Upper lobe of left lung (tissue), 4 donors: ENCODE measurements at regions not wholly inside any gene's neighbourhood (a gene's known extent, or its start where the extent isn't known, plus 50 kb on each side); places are given as distances from the start of the nearest gene placed in this dataset.

ENCODE experiments used
- POLR2A ChIP-seq, 4 donors: fragments of 450-650 bp; IDR thresholded peaks; one replicate each; pipeline ENCODE4 v1.5.1; 2016 to 2017; ENCODE audit warnings: antibody characterized with exemption in 4 of 4, mild to moderate bottlenecking in 2 of 4
- TF ChIP-seq, protein P1 (sequence below), 6 experiments: fragments of 450-650 bp in 4 of 6; fragments of 200-600 bp in 2 of 6; sonication (generic) in 2 of 6; IDR thresholded peaks; one replicate each; pipeline ENCODE4 v1.5.1; 2016 to 2019; ENCODE audit warnings: antibody characterized with exemption in 6 of 6

DNA sequence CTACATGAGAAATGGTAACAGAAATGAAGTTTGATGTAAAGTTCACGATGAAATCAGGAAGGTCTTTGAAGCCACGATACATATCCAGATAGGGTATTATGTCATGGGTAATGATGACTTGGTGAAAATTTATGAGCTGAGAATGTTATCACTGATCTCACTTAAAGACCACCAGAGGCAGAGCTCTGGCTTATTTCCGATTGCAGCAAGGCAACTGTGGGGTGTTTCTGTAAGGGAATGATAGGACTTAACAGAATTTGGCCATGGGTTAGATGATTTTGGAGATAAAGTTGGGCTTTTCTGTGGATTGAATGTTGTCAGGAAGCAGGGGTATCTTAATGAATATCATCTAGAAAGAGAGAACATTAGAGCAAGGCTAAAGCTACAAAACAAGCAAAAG is 508.4 kb downstream of the HDGFL1 start:
- TF ChIP-seq, protein P1, sequence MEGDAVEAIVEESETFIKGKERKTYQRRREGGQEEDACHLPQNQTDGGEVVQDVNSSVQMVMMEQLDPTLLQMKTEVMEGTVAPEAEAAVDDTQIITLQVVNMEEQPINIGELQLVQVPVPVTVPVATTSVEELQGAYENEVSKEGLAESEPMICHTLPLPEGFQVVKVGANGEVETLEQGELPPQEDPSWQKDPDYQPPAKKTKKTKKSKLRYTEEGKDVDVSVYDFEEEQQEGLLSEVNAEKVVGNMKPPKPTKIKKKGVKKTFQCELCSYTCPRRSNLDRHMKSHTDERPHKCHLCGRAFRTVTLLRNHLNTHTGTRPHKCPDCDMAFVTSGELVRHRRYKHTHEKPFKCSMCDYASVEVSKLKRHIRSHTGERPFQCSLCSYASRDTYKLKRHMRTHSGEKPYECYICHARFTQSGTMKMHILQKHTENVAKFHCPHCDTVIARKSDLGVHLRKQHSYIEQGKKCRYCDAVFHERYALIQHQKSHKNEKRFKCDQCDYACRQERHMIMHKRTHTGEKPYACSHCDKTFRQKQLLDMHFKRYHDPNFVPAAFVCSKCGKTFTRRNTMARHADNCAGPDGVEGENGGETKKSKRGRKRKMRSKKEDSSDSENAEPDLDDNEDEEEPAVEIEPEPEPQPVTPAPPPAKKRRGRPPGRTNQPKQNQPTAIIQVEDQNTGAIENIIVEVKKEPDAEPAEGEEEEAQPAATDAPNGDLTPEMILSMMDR (IDR thresholded peaks at IDR 0.05): no peak
- TF ChIP-seq POLR2A (IDR thresholded peaks at IDR 0.05): no peak
